Ovary (tissue), 3 donors: ENCODE measurements at regions not wholly inside any gene's neighbourhood (a gene's known extent, or its start where the extent isn't known, plus 50 kb on each side); places are given as distances from the start of the nearest gene placed in this dataset.

Experiments used
- CTCF ChIP-seq, 3 donors: fragments of 450-650 bp in 2 of 3; fragments of 200-600 bp in 1 of 3; IDR thresholded peaks; one replicate each; pipeline versions ENCODE4 v1.5.1 to v1.8.0; 2016 to 2022; ENCODE audit warnings: antibody characterized with exemption in 3 of 3, mild to moderate bottlenecking in 1 of 3
- EP300 ChIP-seq: sonication (generic); formaldehyde crosslinking; IDR thresholded peaks from one replicate; pipeline ENCODE4 v1.6.1; 2017; ENCODE audit warnings: antibody characterized with exemption
- POLR2A ChIP-seq: fragments of 450-650 bp; IDR thresholded peaks from one replicate; pipeline ENCODE4 v1.6.1; 2017; ENCODE audit warnings: antibody characterized with exemption, mild to moderate bottlenecking, moderate library complexity
- donor health status: DM: no; HTN: no; CAD: no.

GRCh38 chr10:23499372-23500132 is 60.7 kb downstream of the OTUD1 start:
- TF ChIP-seq CTCF (IDR thresholded peaks at IDR 0.05) (no peak), POLR2A (no peak), EP300 (no peak)
